K562 (cell line): ENCODE measurements at regions not wholly inside any gene's neighbourhood (a gene's known extent, or its start where the extent isn't known, plus 50 kb on each side); places are given as distances from the start of the nearest gene placed in this dataset.

Experiments used
- EGR1 ChIP-seq: fragments of 450-650 bp; conservative IDR thresholded peaks from 2 replicates; pipeline ENCODE4 v1.6.1; 2017; ENCODE audit warnings: mild to moderate bottlenecking
- NFRKB ChIP-seq: fragments of 450-650 bp; IDR thresholded peaks from 2 replicates; pipeline ENCODE4 v1.6.1; 2016; ENCODE audit warnings: low read depth
- POLR2A ChIP-seq: fragments of 450-650 bp; conservative IDR thresholded peaks from 2 replicates; pipeline ENCODE4 v1.6.1; 2016
- POLR2AphosphoS2 ChIP-seq: IDR thresholded peaks from 2 replicates; pipeline ENCODE4 v1.6.1; 2012; ENCODE audit warnings: low read length, improper control_type of control experiment
- PREB ChIP-seq: sonication (generic); formaldehyde crosslinking; IDR thresholded peaks from 2 replicates; pipeline ENCODE4 v1.8.1; 2023; ENCODE audit warnings: mild to moderate bottlenecking, missing genetic modification reagents
- TAF7 ChIP-seq: fragments of 450-650 bp; IDR thresholded peaks from 2 replicates; pipeline ENCODE4 v1.6.1; 2016; ENCODE audit warnings: missing genetic modification characterization, missing compliant biosample characterization
- TAF9B ChIP-seq: fragments of 450-650 bp; IDR thresholded peaks from 2 replicates; pipeline ENCODE4 v1.6.1; 2018; ENCODE audit warnings: mild to moderate bottlenecking; ENCODE audit not compliant: partially characterized antibody
- ZNF12 ChIP-seq: sonication (generic); formaldehyde crosslinking; IDR thresholded peaks from 2 replicates; pipeline ENCODE4 v1.4.0; 2020; ENCODE audit warnings: mild to moderate bottlenecking, missing genetic modification reagents
- ZZZ3 ChIP-seq: fragments of 450-650 bp; IDR thresholded peaks from 2 replicates; pipeline ENCODE4 v1.6.1; 2016; ENCODE audit warnings: antibody characterized with exemption, mild to moderate bottlenecking, moderate library complexity
- TF ChIP-seq, protein P1 (sequence below), 3 experiments: IDR thresholded peaks in 2 of 3; conservative IDR thresholded peaks in 1 of 3; 2 replicates each; pipeline ENCODE4 v1.5.1; 2011 to 2012; ENCODE audit warnings: low read length in 3 of 3, mild to moderate bottlenecking in 3 of 3, control low read depth in 2 of 3, improper control_type of control experiment in 1 of 3, inconsistent platforms in 1 of 3, low read depth in 1 of 3, mixed read lengths in 1 of 3, moderate library complexity in 1 of 3; ENCODE audit not compliant: insufficient read depth in 2 of 3
- TF ChIP-seq, protein P2 (sequence below): sonication (generic); formaldehyde crosslinking; IDR thresholded peaks from 2 replicates; pipeline ENCODE4 v1.8.1; 2023; ENCODE audit warnings: mild to moderate bottlenecking, missing genetic modification reagents

GRCh38 chr13:56700324-56700723 is 440.4 kb upstream of the PRR20A start:
- TF ChIP-seq EGR1 (no peak), ZZZ3 (no peak), ZNF12 (CRISPR knock-in tag) (no peak), POLR2A (no peak), TAF7 (tag) (no peak), NFRKB (no peak), POLR2AphosphoS2 (no peak), PREB (CRISPR knock-in tag) (no peak), TAF9B (no peak)
- TF ChIP-seq, protein P1, sequence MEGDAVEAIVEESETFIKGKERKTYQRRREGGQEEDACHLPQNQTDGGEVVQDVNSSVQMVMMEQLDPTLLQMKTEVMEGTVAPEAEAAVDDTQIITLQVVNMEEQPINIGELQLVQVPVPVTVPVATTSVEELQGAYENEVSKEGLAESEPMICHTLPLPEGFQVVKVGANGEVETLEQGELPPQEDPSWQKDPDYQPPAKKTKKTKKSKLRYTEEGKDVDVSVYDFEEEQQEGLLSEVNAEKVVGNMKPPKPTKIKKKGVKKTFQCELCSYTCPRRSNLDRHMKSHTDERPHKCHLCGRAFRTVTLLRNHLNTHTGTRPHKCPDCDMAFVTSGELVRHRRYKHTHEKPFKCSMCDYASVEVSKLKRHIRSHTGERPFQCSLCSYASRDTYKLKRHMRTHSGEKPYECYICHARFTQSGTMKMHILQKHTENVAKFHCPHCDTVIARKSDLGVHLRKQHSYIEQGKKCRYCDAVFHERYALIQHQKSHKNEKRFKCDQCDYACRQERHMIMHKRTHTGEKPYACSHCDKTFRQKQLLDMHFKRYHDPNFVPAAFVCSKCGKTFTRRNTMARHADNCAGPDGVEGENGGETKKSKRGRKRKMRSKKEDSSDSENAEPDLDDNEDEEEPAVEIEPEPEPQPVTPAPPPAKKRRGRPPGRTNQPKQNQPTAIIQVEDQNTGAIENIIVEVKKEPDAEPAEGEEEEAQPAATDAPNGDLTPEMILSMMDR (IDR thresholded peaks at IDR 0.05 in 2 of 3, conservative IDR thresholded peaks at IDR 0.05 in 1 of 3; ENCODE audit: insufficient read depth in 2 of 3, low read depth in 1 of 3, low read length in 3 of 3): no peak
- TF ChIP-seq, protein P2, sequence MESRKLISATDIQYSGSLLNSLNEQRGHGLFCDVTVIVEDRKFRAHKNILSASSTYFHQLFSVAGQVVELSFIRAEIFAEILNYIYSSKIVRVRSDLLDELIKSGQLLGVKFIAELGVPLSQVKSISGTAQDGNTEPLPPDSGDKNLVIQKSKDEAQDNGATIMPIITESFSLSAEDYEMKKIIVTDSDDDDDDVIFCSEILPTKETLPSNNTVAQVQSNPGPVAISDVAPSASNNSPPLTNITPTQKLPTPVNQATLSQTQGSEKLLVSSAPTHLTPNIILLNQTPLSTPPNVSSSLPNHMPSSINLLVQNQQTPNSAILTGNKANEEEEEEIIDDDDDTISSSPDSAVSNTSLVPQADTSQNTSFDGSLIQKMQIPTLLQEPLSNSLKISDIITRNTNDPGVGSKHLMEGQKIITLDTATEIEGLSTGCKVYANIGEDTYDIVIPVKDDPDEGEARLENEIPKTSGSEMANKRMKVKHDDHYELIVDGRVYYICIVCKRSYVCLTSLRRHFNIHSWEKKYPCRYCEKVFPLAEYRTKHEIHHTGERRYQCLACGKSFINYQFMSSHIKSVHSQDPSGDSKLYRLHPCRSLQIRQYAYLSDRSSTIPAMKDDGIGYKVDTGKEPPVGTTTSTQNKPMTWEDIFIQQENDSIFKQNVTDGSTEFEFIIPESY: no peak
